CD14-positive monocyte (primary cell): ENCODE measurements at regions not wholly inside any gene's neighbourhood (a gene's known extent, or its start where the extent isn't known, plus 50 kb on each side); places are given as distances from the start of the nearest gene placed in this dataset.

Experiments used
- DNase-seq, 3 donors: peaks; one replicate each; pipeline ENCODE4 v3.0.0-alpha.2; 2011 to 2022
- H2AFZ ChIP-seq: 2 replicates; pipeline ENCODE4 v1.6.0; 2012; ENCODE audit warnings: mild to moderate bottlenecking, low read depth, low read length, inconsistent platforms; ENCODE audit not compliant: insufficient read depth, poor library complexity, severe bottlenecking
- H3K27ac ChIP-seq, 2 donors: 1 replicate in 1 of 2; 2 replicates in 1 of 2; pipeline ENCODE4 v1.5.1; 2012 to 2013; ENCODE audit warnings: low read length in 2 of 2, control low read depth in 1 of 2, inconsistent platforms in 1 of 2, low read depth in 1 of 2, mild to moderate bottlenecking in 1 of 2
- H3K27me3 ChIP-seq, 2 donors: one replicate each; pipeline versions ENCODE4 v1.6.0 to v1.6.1; 2011 to 2013; ENCODE audit warnings: low read length in 2 of 2; ENCODE audit not compliant: control insufficient read depth in 2 of 2, insufficient read depth in 2 of 2
- H3K36me3 ChIP-seq, 2 donors: replicated peaks in 1 of 2; 1 replicate in 1 of 2; 2 replicates in 1 of 2; pipeline versions ENCODE4 v1.5.1 to v1.6.1; 2012 to 2013; ENCODE audit warnings: low read length in 2 of 2, control low read depth in 1 of 2, inconsistent platforms in 1 of 2, mild to moderate bottlenecking in 1 of 2; ENCODE audit not compliant: insufficient read depth in 2 of 2, control insufficient read depth in 1 of 2
- H3K4me1 ChIP-seq, 2 donors: 1 replicate in 1 of 2; 2 replicates in 1 of 2; pipeline versions ENCODE4 v1.5.1 to v1.6.1; 2012 to 2013; ENCODE audit warnings: low read length in 2 of 2, control low read depth in 1 of 2, inconsistent platforms in 1 of 2, mild to moderate bottlenecking in 1 of 2, moderate library complexity in 1 of 2; ENCODE audit not compliant: insufficient read depth in 2 of 2, control insufficient read depth in 1 of 2
- H3K4me2 ChIP-seq: replicated peaks from 2 replicates; pipeline ENCODE3; 2012; ENCODE audit warnings: low read length, moderate library complexity, mild to moderate bottlenecking; ENCODE audit not compliant: poor library complexity, severe bottlenecking; ENCODE audit errors: extremely low read depth
- H3K4me3 ChIP-seq, 3 experiments: fragments of 200-600 bp in 1 of 3; sonication (generic) in 1 of 3; replicated peaks in 1 of 3; 1 replicate in 2 of 3; 2 replicates in 1 of 3; pipeline ENCODE4 v1.5.1; 2011 to 2013; ENCODE audit warnings: low read length in 3 of 3, mild to moderate bottlenecking in 3 of 3, control low read depth in 2 of 3, low read depth in 2 of 3, inconsistent platforms in 1 of 3, moderate library complexity in 1 of 3
- H3K79me2 ChIP-seq: 2 replicates; pipeline ENCODE4 v1.6.0; 2012; ENCODE audit warnings: mild to moderate bottlenecking, control low read depth, inconsistent platforms, low read length, moderate library complexity; ENCODE audit not compliant: insufficient read depth
- H3K9ac ChIP-seq: 2 replicates; pipeline ENCODE4 v1.6.0; 2017; ENCODE audit warnings: low read length, mild to moderate bottlenecking; ENCODE audit not compliant: insufficient read depth, poor library complexity, severe bottlenecking
- H3K9me3 ChIP-seq, 2 donors: replicated peaks in 1 of 2; 1 replicate in 1 of 2; 2 replicates in 1 of 2; pipeline versions ENCODE4 v1.5.1 to v1.6.1; 2012 to 2013; ENCODE audit warnings: low read length in 2 of 2, control low read depth in 1 of 2; ENCODE audit not compliant: control insufficient read depth in 1 of 2, insufficient read depth in 1 of 2
- H4K20me1 ChIP-seq: 2 replicates; pipeline ENCODE4 v1.6.0; 2012; ENCODE audit warnings: mild to moderate bottlenecking, low read length, control low read depth, moderate library complexity; ENCODE audit not compliant: insufficient read depth
- H3K27ac Mint-ChIP-seq, 7 donors: one replicate each; pipeline ENCODE4 v1.8.0; 2020; ENCODE audit warnings: mild to moderate bottlenecking in 7 of 7, mixed read lengths in 7 of 7, moderate library complexity in 6 of 7, inconsistent platforms in 2 of 7
- H3K27me3 Mint-ChIP-seq, 3 donors: one replicate each; pipeline ENCODE4 v1.8.0; 2021 to 2022; ENCODE audit warnings: low read depth in 3 of 3, mild to moderate bottlenecking in 3 of 3, mixed read lengths in 3 of 3, moderate library complexity in 3 of 3, inconsistent platforms in 1 of 3
- H3K36me3 Mint-ChIP-seq, 2 donors: one replicate each; pipeline ENCODE4 v1.8.0; 2020; ENCODE audit warnings: mixed read lengths in 2 of 2, inconsistent platforms in 1 of 2, mild to moderate bottlenecking in 1 of 2
- H3K4me1 Mint-ChIP-seq: one replicate; pipeline ENCODE4 v1.8.0; 2020; ENCODE audit warnings: mild to moderate bottlenecking, mixed read lengths
- H3K4me3 Mint-ChIP-seq, 2 donors: one replicate each; pipeline ENCODE4 v1.8.0; 2020; ENCODE audit warnings: mild to moderate bottlenecking in 2 of 2, mixed read lengths in 2 of 2, moderate library complexity in 1 of 2
- H3K9me3 Mint-ChIP-seq, 7 donors: one replicate each; pipeline ENCODE4 v1.8.0; 2020 to 2022; ENCODE audit warnings: mixed read lengths in 7 of 7, mild to moderate bottlenecking in 6 of 7, moderate library complexity in 6 of 7, inconsistent platforms in 2 of 7
- WGBS: methylation state at CpG from one replicate; pipeline ENCODE4 v1.1.5; 2013; ENCODE audit warnings: missing lambda C conversion rate; ENCODE audit not compliant: insufficient coverage; 5-methylcytosine and 5-hydroxymethylcytosine counted together
- intact Hi-C, 2 donors: fragments of 100-400 bp; cut with micrococcal nuclease; formaldehyde crosslinking; loops; one replicate each; pipeline versions ENCODE4 v1.15.0 to v1.15.1; 2023
- TF ChIP-seq, protein P1 (sequence below): fragments of 200-600 bp; IDR thresholded peaks from one replicate; pipeline ENCODE4 v1.8.0; 2022; ENCODE audit warnings: antibody characterized with exemption, mild to moderate bottlenecking

DNA sequence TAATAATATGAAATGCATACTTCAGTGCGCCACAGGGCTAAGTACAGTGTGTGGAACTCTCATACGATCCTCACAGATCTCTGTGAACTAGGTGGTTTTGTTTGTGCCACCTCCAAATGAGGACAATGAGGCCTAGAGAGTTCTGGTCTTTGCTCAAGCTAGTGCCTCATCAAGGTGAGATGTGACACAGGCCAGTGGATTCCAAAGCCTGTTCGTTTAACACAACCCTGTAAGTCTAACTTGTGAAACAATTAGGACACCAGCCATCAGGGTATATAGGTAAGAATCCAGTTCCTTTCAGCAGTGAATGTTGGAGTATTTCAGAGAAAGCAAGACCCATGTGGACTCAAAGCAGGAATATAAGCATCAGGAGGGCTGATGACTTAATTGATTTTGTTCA is 130.7 kb upstream of the GAS1 start:
- intact Hi-C loops = no loop called here
- TF ChIP-seq, protein P1, sequence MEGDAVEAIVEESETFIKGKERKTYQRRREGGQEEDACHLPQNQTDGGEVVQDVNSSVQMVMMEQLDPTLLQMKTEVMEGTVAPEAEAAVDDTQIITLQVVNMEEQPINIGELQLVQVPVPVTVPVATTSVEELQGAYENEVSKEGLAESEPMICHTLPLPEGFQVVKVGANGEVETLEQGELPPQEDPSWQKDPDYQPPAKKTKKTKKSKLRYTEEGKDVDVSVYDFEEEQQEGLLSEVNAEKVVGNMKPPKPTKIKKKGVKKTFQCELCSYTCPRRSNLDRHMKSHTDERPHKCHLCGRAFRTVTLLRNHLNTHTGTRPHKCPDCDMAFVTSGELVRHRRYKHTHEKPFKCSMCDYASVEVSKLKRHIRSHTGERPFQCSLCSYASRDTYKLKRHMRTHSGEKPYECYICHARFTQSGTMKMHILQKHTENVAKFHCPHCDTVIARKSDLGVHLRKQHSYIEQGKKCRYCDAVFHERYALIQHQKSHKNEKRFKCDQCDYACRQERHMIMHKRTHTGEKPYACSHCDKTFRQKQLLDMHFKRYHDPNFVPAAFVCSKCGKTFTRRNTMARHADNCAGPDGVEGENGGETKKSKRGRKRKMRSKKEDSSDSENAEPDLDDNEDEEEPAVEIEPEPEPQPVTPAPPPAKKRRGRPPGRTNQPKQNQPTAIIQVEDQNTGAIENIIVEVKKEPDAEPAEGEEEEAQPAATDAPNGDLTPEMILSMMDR = no peak
- Mint-ChIP-seq H3K36me3 (no peaks in the 10 kb centered on the region), H3K27ac (no peak overlapping the region), H3K9me3 (peaks cover 0 to 10% (median 4%) of the 10 kb centered on the region in 7 donors), H3K27me3 (peaks cover 0 to 2% (median 0%) of the 10 kb centered on the region in 3 donors), H3K4me1 (no peaks in the 10 kb centered on the region), H3K4me3 (no peak overlapping the region)
- 87% methylated on average over 3 of the region's 3 CpGs for WGBS
- H4K20me1 ChIP-seq = no peaks in the 10 kb centered on the region
- H3K4me3 ChIP-seq = no peak overlapping the region
- no peaks in the 10 kb centered on the region for H3K4me1 ChIP-seq
- no peak overlapping the region for H3K27ac ChIP-seq
- no peaks in the 10 kb centered on the region for H3K27me3 ChIP-seq
- no peaks in the 10 kb centered on the region for H3K36me3 ChIP-seq
- no peak overlapping the region for H3K9ac ChIP-seq
- no peak overlapping the region for H3K4me2 ChIP-seq
- H2AFZ ChIP-seq = no peak overlapping the region
- H3K79me2 ChIP-seq = no peaks in the 10 kb centered on the region
- no peak for DNase-seq
- no peaks in the 10 kb centered on the region for H3K9me3 ChIP-seq

DNA sequence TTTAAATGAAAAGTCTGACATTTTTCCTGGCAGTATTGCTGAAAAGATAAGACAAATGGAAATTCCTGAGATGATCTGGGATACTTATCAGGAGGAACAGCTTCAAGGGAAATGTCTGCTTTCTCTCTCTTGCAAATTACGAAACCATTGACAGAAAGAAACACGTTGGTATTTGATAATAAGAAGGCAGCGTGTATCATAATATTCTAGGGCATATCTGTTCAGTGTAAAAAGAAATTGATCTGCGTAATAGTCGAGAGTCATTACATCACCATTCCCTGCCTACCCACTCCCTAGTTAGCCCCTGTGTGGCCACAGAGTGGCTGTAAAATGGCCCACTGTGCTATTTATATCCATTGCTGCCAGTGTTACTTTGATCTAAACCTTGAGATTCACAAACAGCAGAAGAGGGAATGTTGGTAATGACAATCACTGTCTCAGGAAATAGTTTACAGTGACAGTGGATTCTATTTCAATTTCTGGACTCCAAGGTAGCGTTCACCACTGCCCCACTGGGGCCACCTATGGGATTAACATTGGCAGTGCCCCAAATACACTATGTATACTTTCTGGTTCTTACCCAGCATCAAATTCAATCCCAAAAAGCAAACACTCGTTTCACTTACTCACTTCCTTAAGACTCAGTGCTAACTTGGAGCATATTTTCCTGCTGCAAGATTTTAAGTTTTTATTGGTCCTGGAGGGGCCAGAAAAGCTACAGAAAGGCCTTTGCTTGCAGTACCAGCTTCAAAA is 133.4 kb upstream of the GAS1 start:
- Histone ChIP-seq H3K9me3 (peaks cover 0 to 9% of the 10 kb centered on the region in 2 donors), H3K27ac (no peak overlapping the region), H3K36me3 (no peaks in the 10 kb centered on the region), H4K20me1 (no peaks in the 10 kb centered on the region), H3K4me1 (no peaks in the 10 kb centered on the region), H3K4me3 (no peak overlapping the region), H3K9ac (no peak overlapping the region), H3K79me2 (no peaks in the 10 kb centered on the region), H3K27me3 (no peaks in the 10 kb centered on the region), H3K4me2 (no peak overlapping the region), H2AFZ (no peak overlapping the region)
- no peaks in the 10 kb centered on the region for H3K36me3 Mint-ChIP-seq
- WGBS = 43% methylated on average over 1 of the region's 7 CpGs
- intact Hi-C loops = no loop called here
- no peaks in the 10 kb centered on the region for H3K27me3 Mint-ChIP-seq
- TF ChIP-seq, protein P1 = no peak
- no peaks in the 10 kb centered on the region for H3K4me1 Mint-ChIP-seq
- H3K4me3 Mint-ChIP-seq = no peak overlapping the region
- peaks cover 3 to 17% (median 6%) of the 10 kb centered on the region in 7 donors for H3K9me3 Mint-ChIP-seq
- no peak for DNase-seq
- no peak overlapping the region for H3K27ac Mint-ChIP-seq
